RPMI7951 (cell line): ENCODE measurements at regions not wholly inside any gene's neighbourhood (a gene's known extent, or its start where the extent isn't known, plus 50 kb on each side); places are given as distances from the start of the nearest gene placed in this dataset.
"Not testable (repeated sequence)": the region's sequence is repeated elsewhere in the genome, so short reads cannot be mapped to it uniquely, and the experiment has no call there.

Experiments
- DNase-seq: peaks from one replicate; pipeline ENCODE4 v3.0.0-alpha.2; 2012; ENCODE audit warnings: low read depth

GRCh38 chr10:23742807-23743206 is 303.9 kb downstream of the OTUD1 start:
- no peak for DNase-seq

GRCh38 chr10:23754179-23754578 is 315.3 kb downstream of the OTUD1 start:
- DNase-seq, result no peak

- no peak for DNase-seq
Observed at GRCh38 chr10:23754941-23755340, 316.1 kb downstream of the OTUD1 start.

- no peak for DNase-seq
Observed at GRCh38 chr10:23755556-23755955, 316.7 kb downstream of the OTUD1 start.

GRCh38 chr10:23768281-23768680 is 329.4 kb downstream of the OTUD1 start:
- no peak for DNase-seq

GRCh38 chr10:23777153-23777552 is 338.3 kb downstream of the OTUD1 start:
- no peak for DNase-seq

GRCh38 chr10:23779301-23779700 is 340.4 kb downstream of the OTUD1 start:
- DNase-seq, result no peak

- no peak for DNase-seq
Observed at GRCh38 chr10:23780331-23780730, 341.5 kb downstream of the OTUD1 start.

- DNase-seq, result no peak
Observed at GRCh38 chr10:23786594-23786993, 347.7 kb downstream of the OTUD1 start.

GRCh38 chr10:23793577-23793976 is 354.7 kb downstream of the OTUD1 start:
- DNase-seq, result no peak

GRCh38 chr10:23797452-23797851 is 358.6 kb downstream of the OTUD1 start:
- not testable (repeated sequence) for DNase-seq

GRCh38 chr10:23804125-23804524 is 365.2 kb downstream of the OTUD1 start:
- no peak for DNase-seq

- DNase-seq, result no peak
Observed at GRCh38 chr10:23813687-23814086, 374.8 kb downstream of the OTUD1 start.

GRCh38 chr10:23818484-23818883 is 379.6 kb downstream of the OTUD1 start:
- no peak for DNase-seq

GRCh38 chr10:23820792-23821191 is 381.9 kb downstream of the OTUD1 start:
- DNase-seq, result no peak

GRCh38 chr10:23824822-23825221 is 384.1 kb upstream of the KIAA1217 start:
- no peak for DNase-seq

GRCh38 chr10:23826421-23826820 is 382.5 kb upstream of the KIAA1217 start:
- peak; percentile 21 for DNase-seq

GRCh38 chr10:23829556-23829955 is 379.4 kb upstream of the KIAA1217 start:
- no peak for DNase-seq

GRCh38 chr10:23834091-23834490 is 374.8 kb upstream of the KIAA1217 start:
- DNase-seq, result no peak

GRCh38 chr10:23850631-23851030 is 358.3 kb upstream of the KIAA1217 start:
- no peak for DNase-seq

- DNase-seq, result no peak
Observed at GRCh38 chr10:23859598-23859997, 349.3 kb upstream of the KIAA1217 start.

- peak; percentile 17 for DNase-seq
Observed at GRCh38 chr10:23864631-23865147, 344.2 kb upstream of the KIAA1217 start.

- not testable (repeated sequence) for DNase-seq
Observed at GRCh38 chr10:23866985-23867384, 342.0 kb upstream of the KIAA1217 start.

- peak; percentile 13 for DNase-seq
Observed at GRCh38 chr10:23868121-23868520, 340.8 kb upstream of the KIAA1217 start.

- no peak for DNase-seq
Observed at GRCh38 chr10:23869548-23869947, 339.4 kb upstream of the KIAA1217 start.
